ENCODE measurements at regions not wholly inside any gene's neighbourhood (a gene's known extent, or its start where the extent isn't known, plus 50 kb on each side); places are given as distances from the start of the nearest gene placed in this dataset.

DNA sequence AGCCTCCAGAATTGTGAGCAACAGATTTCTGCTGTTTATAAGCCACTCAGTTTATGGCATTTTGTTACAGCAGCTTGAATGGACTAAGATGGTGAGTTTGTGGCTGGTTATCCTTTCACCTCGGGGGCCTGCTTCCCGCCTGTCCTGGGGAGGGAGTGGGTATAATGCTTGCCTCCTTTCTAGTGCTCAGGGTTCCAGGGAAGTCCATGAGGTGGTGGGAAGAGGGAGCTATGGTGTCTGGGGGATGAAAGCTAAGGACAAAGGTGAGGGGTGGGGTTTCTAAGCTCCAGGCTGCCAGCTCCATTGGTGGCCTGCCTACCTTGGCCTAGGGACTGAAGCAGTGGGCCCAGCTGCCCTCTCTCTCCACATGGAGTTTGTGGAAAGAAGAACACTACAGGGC, 50.2 kb upstream of the SDK2 start:
- no peak for DNase-seq (ENCODE audit: low read depth in 2 of 3, low spot score in 2 of 3)

GRCh38 chr17:73695035-73695738, 50.9 kb upstream of the SDK2 start:
- DNase-seq (ENCODE audit: low read depth in 2 of 3, low spot score in 2 of 3) = no peak

- DNase-seq (ENCODE audit: low read depth in 2 of 3, low spot score in 2 of 3) = no peak
Measured at GRCh38 chr17:73696251-73696650, 52.0 kb upstream of the SDK2 start.

DNA sequence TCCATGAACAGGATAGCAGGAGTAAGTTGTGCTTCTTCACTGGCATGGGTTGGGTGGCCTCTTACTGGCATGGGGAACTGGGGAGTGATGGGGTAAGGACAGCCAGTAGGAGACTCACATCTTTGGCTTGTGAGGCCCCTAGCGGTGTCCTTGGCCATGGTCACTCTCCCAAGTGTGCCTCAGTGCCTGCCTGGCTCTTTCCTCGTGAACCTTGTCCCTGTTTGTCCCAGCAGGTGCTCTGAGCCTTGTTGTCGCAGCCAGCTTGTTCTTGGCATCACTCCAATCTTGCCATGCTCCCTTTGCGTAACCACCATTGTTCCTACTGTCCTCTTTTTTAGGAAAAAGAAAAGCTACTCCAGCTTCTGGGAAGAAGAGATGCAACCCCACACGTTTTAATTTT, 53.6 kb upstream of the SDK2 start:
- DNase-seq (ENCODE audit: low read depth in 2 of 3, low spot score in 2 of 3) = no peak

- no peak for DNase-seq (ENCODE audit: low read depth in 2 of 3, low spot score in 2 of 3)
Measured at GRCh38 chr17:73698966-73699365, 54.7 kb upstream of the SDK2 start.

DNA sequence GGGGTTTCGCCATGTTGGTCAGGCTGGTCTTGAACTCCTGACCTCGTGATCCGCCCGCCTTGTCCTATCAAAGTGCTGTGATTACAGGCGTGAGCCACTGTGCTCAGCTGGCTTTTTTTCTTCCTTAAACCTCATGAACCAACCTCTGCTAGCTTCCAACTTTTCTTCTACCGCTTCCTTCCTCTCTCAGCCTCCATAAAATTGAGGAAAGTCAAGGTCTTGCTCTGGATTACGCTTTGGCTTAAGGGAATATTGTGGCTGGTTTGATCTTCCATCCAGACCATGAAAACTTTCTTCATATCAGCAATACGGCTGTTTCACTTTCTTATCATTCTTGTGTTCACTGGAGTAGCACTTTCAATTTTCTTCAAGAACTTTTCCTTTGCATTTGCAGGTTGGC, 57.5 kb upstream of the SDK2 start:
- no peak for DNase-seq (ENCODE audit: low read depth in 2 of 3, low spot score in 2 of 3)

DNA sequence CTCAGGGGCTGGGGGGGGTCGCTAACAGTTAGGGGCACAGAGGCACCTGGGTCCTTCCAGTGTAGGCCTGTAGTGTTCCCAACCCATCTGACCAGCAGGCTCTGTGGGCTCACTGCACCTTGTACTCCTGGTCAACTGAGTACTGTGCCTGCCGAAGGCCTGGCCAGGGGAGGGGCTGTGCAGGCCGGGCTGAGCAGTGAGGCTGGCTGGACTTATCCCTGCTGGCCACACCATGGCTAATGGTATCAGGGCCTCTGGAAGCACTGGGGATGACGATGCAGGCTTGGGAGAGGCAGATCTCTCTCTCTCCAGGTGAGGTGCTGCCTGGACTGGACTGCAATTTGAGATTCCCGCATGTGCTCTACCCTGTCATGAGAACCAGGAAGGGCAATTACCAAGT, 58.9 kb upstream of the SDK2 start:
- DNase-seq (ENCODE audit: low read depth in 2 of 3, low spot score in 2 of 3) = no peak

DNA sequence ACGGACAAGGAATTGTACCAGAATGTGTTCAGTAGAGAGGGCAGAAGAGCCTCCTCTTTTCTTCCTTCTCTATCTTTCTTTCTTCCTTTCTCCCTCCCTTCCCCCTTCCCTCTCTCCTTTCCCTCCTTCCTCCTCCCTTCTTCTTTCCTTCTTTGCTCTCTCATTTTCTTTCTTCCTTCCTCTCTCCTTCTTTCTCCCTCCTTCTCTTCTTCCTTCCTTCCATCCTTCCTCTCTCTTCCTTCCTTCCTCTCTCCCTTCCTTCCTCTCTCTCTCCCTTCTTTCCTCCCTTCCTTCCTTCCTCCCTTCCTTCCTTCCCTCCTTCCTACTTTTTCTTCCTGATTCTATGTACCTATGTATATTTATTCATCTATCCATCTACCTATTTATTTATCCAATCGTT, 59.7 kb upstream of the SDK2 start:
- DNase-seq (ENCODE audit: low read depth in 2 of 3, low spot score in 2 of 3) = no peak

GRCh38 chr17:73705594-73705993, 61.3 kb upstream of the SDK2 start:
- no peak for DNase-seq (ENCODE audit: low read depth in 2 of 3, low spot score in 2 of 3)

DNA sequence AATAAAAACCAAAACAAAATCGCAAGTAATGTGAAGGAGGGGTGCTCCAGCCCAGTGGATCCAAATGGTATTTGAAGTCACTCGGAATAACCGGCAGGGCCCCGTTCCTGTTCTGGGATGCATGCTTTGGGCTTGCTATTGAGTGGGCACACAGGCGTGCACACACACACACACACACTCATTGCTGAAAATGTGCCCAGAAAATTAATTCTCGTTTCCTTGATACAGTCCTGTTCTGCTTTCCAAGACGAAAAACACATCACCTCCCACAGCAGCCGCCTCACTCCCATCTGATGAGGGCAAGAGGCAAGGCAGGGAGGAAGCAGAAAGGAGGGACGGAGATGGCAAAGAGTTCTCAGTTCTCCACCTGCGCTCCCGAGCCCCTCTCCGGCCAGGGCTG, 62.2 kb upstream of the SDK2 start:
- DNase-seq (ENCODE audit: low read depth in 2 of 3, low spot score in 2 of 3) = no peak

DNA sequence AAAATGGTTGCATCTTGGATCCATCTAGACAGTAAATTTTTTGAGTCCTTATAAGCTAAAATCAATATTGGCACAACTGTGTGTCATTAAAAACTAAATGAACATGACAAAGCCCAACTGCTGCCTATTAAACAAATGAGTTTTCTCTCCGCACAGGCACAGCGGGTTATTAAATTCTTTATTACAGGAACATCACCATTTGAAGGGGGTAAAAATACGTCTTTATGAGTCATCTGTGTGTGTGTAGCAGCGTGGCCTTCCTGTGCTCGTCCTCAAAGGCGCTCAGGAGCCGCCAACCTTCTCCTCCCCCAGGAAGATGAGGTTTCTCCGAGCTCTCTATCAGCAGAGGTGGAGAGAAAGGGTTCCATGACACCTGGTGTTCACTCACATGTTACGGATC, 62.6 kb upstream of the SDK2 start:
- DNase-seq (ENCODE audit: low read depth in 2 of 3, low spot score in 2 of 3) = no peak

DNA sequence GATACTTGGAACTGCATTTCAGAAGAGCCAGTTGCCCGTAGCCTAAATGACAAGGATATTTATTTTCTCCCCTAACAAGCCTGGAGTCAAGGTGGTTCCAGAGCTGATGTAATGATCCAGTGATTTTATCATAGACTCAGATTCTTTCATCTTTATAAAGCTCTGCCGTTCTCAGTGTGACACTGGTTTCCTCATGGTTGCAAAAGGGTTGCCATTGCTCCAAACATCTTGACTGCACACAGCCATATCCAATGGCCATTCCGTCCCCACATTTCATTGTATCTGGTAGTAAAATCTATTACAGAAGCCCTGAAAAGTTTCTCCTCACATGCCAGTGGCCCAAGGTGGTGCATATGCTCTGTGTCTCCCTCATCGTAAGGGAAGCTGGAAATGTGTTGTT, 63.1 kb upstream of the SDK2 start:
- DNase-seq (ENCODE audit: low read depth in 2 of 3, low spot score in 2 of 3) = no peak

DNA sequence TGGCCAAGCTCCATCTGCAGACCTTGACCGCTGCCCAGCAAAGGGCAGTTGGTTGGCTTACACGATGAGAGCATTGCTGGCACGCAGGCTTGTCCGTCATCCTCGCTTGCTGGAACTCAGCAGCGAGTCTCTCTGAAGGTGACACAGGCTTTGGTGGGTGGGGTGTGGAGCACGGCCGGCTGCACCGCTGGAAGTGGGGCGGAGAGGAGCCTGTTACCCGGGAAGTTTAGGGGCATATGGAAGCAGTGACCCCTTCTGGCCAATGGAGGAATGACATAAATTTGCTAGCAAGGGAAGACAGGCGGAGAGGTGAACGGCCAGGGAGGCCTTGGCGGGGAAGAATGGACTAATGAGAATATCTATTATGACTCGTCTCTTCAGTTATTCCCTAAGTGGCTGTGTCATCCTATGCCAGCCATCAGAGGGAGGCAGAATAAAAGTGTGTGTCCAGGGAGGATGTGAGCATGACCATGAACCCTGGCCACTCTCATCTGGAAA, 65.9 kb upstream of the SDK2 start:
- peak; percentile 31 to 82 (median 68) for DNase-seq (ENCODE audit: low read depth in 2 of 3, low spot score in 2 of 3)

- DNase-seq (ENCODE audit: low read depth in 2 of 3, low spot score in 2 of 3) = peak in 1 of 3 donors; percentile 54
Measured at GRCh38 chr17:73711184-73711583, 66.9 kb upstream of the SDK2 start.

DNA sequence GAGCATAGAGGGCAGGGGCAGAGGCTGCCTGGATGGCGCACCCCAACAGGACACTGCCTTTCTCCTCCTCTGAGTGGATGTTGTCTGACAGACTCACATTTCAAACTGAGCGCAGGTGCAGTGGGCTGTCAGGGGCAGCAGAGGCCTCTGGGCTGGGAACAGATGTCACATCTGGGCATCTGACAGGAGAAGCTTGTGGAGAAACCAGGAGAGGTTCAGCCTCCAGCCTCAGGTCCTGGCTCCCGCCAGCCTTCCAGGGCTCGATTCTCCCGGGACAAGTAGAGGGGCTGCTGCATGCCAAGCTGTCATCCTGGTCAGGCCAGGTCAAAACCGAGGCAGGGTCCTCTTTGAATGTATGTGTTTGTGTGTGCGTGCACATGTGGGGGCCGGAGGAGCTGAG, 67.7 kb upstream of the SDK2 start:
- DNase-seq (ENCODE audit: low read depth in 2 of 3, low spot score in 2 of 3) = no peak

DNA sequence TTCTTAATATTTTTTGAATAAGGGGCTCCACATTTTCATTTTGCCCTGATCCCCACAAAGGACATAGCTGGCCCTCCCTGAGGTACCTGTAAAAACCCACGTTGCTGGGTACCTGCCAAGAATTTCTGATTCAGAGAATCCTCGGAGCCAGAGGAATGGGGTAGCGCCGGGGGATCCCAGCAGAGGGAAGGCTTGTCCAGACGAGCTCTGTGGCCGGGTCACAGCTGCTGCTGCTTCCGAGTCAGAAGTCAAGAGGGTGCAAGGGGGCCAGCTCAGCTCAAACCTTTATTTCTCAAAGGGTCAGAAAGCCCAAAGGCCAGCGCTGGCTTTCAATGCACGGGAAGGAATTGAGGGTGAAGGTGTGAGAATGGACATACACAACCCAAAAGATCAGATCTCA, 68.9 kb upstream of the SDK2 start:
- no peak for DNase-seq (ENCODE audit: low read depth in 2 of 3, low spot score in 2 of 3)

- DNase-seq (ENCODE audit: low read depth in 2 of 3, low spot score in 2 of 3) = no peak
Measured at GRCh38 chr17:73715769-73716168, 71.5 kb upstream of the SDK2 start.

- no peak for DNase-seq (ENCODE audit: low read depth in 2 of 3, low spot score in 2 of 3)
Measured at GRCh38 chr17:73717690-73718089, 73.4 kb upstream of the SDK2 start.

DNA sequence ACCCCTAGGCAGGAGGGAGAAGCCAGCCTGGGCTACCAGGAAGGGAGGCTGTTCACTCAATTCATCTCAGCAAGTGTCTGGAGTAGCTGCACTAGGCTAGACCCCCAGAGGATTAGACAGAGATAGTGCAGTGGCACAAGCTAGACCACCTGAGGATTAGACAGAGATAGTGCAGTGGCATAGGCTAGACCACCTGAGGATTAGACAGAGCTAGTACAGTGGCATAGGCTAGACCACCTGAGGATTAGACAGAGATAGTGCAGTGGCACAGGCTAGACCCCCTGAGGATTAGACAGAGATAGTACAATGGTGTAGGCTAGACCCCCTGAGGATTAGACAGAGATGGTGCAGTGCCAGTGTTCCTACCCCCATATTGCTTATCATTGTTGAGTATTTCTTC, 74.1 kb upstream of the SDK2 start:
- DNase-seq (ENCODE audit: low read depth in 2 of 3, low spot score in 2 of 3) = no peak

DNA sequence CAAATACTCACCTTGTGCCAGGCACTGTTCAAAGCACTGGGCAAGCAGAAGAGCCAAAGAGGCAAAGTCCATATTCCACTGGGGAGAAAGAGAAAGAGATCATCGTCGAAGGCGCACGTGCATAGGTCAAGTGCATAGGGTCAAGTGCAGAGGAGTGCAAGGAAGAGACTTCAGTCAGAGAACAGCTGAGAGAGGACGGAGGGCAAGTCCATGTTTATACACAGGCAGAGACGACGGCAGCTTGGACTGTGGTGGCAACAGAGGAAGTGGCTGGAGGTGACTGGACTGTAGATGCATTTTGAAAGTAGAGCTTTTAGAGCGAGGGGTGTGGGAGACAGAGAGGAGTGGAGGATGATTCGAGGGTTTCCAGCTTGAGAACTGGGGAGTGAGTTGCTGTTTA, 74.7 kb upstream of the SDK2 start:
- no peak for DNase-seq (ENCODE audit: low read depth in 2 of 3, low spot score in 2 of 3)

- DNase-seq (ENCODE audit: low read depth in 2 of 3, low spot score in 2 of 3) = no peak
Measured at GRCh38 chr17:73719588-73720071, 75.4 kb upstream of the SDK2 start.

DNA sequence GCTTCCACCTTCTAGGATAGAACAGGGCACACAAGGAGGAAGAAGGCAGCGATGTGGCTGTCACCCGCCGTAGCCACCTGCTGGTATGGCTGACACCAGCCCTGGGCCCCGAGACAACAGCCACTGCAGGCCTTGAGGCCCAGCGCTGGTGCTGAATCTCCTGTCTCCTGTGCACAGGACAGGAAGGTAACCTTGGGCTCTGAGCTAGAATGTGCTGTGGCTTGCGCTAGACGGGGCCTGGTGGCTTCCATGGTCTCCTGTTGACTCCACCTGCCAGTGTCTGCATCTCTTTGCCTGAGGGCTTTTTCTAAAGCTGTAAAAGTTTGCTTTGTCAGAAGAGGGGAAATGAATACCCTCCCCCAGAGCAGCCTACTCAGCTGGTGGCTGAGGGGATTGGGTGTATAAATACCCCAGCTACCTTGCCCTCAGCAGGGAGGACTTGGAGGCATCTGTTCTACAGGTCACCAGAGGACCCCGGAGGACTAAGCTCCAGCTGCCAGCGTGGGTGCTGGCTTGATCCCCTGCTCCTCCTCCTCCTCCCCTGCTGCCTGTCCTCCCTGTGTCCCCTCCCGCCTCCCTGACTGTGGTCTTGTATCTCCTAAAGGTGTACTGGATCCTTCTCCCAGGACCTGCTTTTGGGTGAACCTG, 76.1 kb upstream of the SDK2 start:
- peak in 1 of 3 donors; percentile 27 for DNase-seq (ENCODE audit: low read depth in 2 of 3, low spot score in 2 of 3)

Data from hematopoietic multipotent progenitor cell (in vitro differentiated cells).